Stomach (tissue), 8 donors: ENCODE measurements at regions not wholly inside any gene's neighbourhood (a gene's known extent, or its start where the extent isn't known, plus 50 kb on each side); places are given as distances from the start of the nearest gene placed in this dataset.

Experiments
- DNase-seq, 2 donors: peaks; one replicate each; pipeline versions ENCODE4 v3.0.0 to v3.0.0-alpha.2; 2013 to 2019
- H3K27ac ChIP-seq, 5 donors: fragments of 200-600 bp in 4 of 5; sonication (generic) in 4 of 5; one replicate each; pipeline ENCODE4 v1.5.1; 2013 to 2019; ENCODE audit warnings: mild to moderate bottlenecking in 1 of 5, moderate library complexity in 1 of 5
- H3K27me3 ChIP-seq, 3 donors: fragments of 200-600 bp; sonication (generic); one replicate each; pipeline ENCODE4 v1.5.1; 2017 to 2019; ENCODE audit warnings: mixed run types in 1 of 3
- H3K36me3 ChIP-seq, 4 donors: fragments of 200-600 bp; sonication (generic); 1 replicate in 3 of 4; 2 replicates in 1 of 4; pipeline ENCODE4 v1.5.1; 2016 to 2019
- H3K4me1 ChIP-seq, 4 donors: fragments of 200-600 bp; sonication (generic); one replicate each; pipeline ENCODE4 v1.5.1; 2016 to 2019
- H3K4me3 ChIP-seq, 4 donors: fragments of 200-600 bp; sonication (generic) in 3 of 4; one replicate each; pipeline ENCODE4 v1.5.1; 2016 to 2019; ENCODE audit warnings: mild to moderate bottlenecking in 1 of 4
- H3K9me3 ChIP-seq, 4 donors: fragments of 200-600 bp; sonication (generic); one replicate each; pipeline ENCODE4 v1.5.1; 2016 to 2019
- EP300 ChIP-seq: sonication (generic); formaldehyde crosslinking; IDR thresholded peaks from one replicate; pipeline ENCODE4 v1.6.1; 2017; ENCODE audit warnings: antibody characterized with exemption
- POLR2A ChIP-seq, 4 donors: fragments of 450-650 bp; IDR thresholded peaks; one replicate each; pipeline ENCODE4 v1.6.1; 2016; ENCODE audit warnings: antibody characterized with exemption in 4 of 4, control low read depth in 2 of 4, mild to moderate bottlenecking in 1 of 4, moderate library complexity in 1 of 4
- POLR2AphosphoS5 ChIP-seq, 3 donors: sonication (generic); formaldehyde crosslinking; IDR thresholded peaks; one replicate each; pipeline ENCODE4 v1.6.1; 2016; ENCODE audit warnings: antibody characterized with exemption in 3 of 3
- WGBS, 5 donors: extraction: QIAGEN DNeasy Blood & Tissue Kit in 3 of 5; methylation state at CpG; one replicate each; pipeline versions ENCODE4 v1.1.5 to v1.1.7; 2013 to 2018; 5-methylcytosine and 5-hydroxymethylcytosine counted together
- intact Hi-C: fragments of 100-400 bp; cut with DNase I; formaldehyde crosslinking; loops from one replicate; pipeline ENCODE4 v1.15.1; 2023; ENCODE audit warnings: low total_unique reads
- TF ChIP-seq, protein P1 (sequence below), 7 experiments: fragments of 450-650 bp in 4 of 7; fragments of 200-600 bp in 3 of 7; sonication (generic) in 3 of 7; IDR thresholded peaks; one replicate each; pipeline ENCODE4 v1.5.1; 2016 to 2019; ENCODE audit warnings: antibody characterized with exemption in 7 of 7, control low read depth in 2 of 7, mild to moderate bottlenecking in 1 of 7
- donor health status: healthy with polysubstance abuse.
- donor health status: Bipolar disorder and iron deficiency.
- donor health status: healthy.

DNA sequence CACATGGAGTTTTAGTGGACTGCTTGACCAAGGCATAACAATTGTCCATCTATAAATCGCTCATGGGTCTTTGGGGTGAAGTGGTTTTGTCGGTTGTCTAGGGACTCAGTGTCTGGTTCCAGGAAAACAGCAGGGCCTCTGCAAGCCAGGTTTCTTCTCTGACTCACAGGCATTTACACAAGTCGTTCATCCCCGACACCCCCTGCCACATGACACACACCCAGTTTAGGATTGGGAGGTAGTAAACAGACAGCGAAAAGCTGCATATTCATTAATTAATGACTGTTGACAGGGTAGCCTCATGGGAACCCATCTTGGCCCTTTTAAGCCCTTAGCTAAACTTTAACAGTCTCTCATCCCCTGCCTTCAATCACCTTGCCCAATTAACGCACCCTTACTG lies 194.8 kb upstream of the ACVR2A start:
- no peak overlapping the region for H3K4me3 ChIP-seq
- no peak for DNase-seq
- no peaks in the 10 kb centered on the region for H3K27me3 ChIP-seq
- no peak overlapping the region for H3K27ac ChIP-seq
- TF ChIP-seq POLR2AphosphoS5 (IDR thresholded peaks at IDR 0.05): no peak
- TF ChIP-seq, protein P1, sequence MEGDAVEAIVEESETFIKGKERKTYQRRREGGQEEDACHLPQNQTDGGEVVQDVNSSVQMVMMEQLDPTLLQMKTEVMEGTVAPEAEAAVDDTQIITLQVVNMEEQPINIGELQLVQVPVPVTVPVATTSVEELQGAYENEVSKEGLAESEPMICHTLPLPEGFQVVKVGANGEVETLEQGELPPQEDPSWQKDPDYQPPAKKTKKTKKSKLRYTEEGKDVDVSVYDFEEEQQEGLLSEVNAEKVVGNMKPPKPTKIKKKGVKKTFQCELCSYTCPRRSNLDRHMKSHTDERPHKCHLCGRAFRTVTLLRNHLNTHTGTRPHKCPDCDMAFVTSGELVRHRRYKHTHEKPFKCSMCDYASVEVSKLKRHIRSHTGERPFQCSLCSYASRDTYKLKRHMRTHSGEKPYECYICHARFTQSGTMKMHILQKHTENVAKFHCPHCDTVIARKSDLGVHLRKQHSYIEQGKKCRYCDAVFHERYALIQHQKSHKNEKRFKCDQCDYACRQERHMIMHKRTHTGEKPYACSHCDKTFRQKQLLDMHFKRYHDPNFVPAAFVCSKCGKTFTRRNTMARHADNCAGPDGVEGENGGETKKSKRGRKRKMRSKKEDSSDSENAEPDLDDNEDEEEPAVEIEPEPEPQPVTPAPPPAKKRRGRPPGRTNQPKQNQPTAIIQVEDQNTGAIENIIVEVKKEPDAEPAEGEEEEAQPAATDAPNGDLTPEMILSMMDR (IDR thresholded peaks at IDR 0.05): no peak
- no peak for TF ChIP-seq POLR2A (IDR thresholded peaks at IDR 0.05)
- no peak for TF ChIP-seq EP300
- no peaks in the 10 kb centered on the region for H3K9me3 ChIP-seq
- WGBS, 5 donors: 88 to 95% (median 91%) methylated on average over 6 of the region's 6 CpGs
- intact Hi-C loops: no loop called here
- no peaks in the 10 kb centered on the region for H3K36me3 ChIP-seq
- H3K4me1 ChIP-seq: peaks cover 0 to 19% (median 7%) of the 10 kb centered on the region in 4 donors

DNA sequence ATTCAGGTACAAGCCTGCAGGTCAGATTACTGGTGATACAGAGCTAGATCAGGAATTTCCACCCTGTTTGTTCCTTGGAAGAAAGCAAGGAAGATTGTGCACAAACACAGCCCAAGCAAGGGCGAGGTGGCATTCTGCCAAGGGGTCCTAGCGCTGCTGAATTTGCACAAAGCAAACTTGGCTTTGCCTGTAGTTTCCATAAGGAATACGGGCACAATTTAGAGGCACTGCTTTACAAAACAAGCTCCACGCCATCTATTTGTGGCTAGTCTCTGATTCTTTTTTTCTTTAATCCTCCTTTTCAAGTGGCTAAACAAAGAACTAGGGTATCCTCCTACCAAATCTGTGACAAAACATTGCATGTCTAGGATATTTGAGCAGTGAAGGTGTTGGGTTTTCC lies 195.5 kb upstream of the ACVR2A start:
- H3K4me3 ChIP-seq: no peak overlapping the region
- intact Hi-C loops: no loop called here
- H3K36me3 ChIP-seq: no peaks in the 10 kb centered on the region
- TF ChIP-seq EP300 (no peak), POLR2AphosphoS5 (IDR thresholded peaks at IDR 0.05) (no peak), POLR2A (IDR thresholded peaks at IDR 0.05) (no peak)
- TF ChIP-seq, protein P1 (IDR thresholded peaks at IDR 0.05): no peak
- peak; percentile 27 to 50 for DNase-seq
- H3K9me3 ChIP-seq: no peaks in the 10 kb centered on the region
- H3K27ac ChIP-seq: no peak overlapping the region
- H3K4me1 ChIP-seq: peaks cover 0 to 19% (median 7%) of the 10 kb centered on the region in 4 donors
- H3K27me3 ChIP-seq: no peaks in the 10 kb centered on the region
- WGBS, 5 donors: 40 to 63% (median 45%) methylated on average over 4 of the region's 4 CpGs

DNA sequence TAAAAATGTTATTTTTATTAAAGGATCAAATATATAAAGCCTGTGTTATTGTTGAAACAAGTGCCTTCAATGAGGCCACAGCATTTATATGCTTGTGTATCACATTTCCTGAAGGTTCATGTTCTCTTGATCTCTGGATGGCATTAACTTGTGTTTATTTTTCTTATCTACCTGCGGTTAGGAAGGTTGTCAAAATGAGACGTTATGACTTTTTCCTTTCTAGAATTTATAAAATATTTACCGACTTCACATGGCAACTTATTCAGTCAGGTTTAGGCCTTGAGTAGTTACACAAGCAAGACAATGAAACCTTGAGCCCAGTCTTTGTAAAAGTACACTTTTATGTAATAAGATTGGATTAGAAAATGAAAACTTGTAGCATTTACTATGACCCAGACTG lies 196.4 kb upstream of the ACVR2A start:
- intact Hi-C loops: no loop called here
- no peak for TF ChIP-seq EP300
- TF ChIP-seq POLR2A (IDR thresholded peaks at IDR 0.05): no peak
- TF ChIP-seq POLR2AphosphoS5 (IDR thresholded peaks at IDR 0.05): peak in 1 of 3 donors; percentile 15
- TF ChIP-seq, protein P1 (IDR thresholded peaks at IDR 0.05): no peak
- H3K27ac ChIP-seq: no peak overlapping the region
- DNase-seq: peak in 1 of 2 donors; percentile 55
- H3K9me3 ChIP-seq: no peaks in the 10 kb centered on the region
- no peaks in the 10 kb centered on the region for H3K27me3 ChIP-seq
- H3K36me3 ChIP-seq: no peaks in the 10 kb centered on the region
- H3K4me3 ChIP-seq: no peak overlapping the region
- peaks cover 0 to 19% (median 7%) of the 10 kb centered on the region in 4 donors for H3K4me1 ChIP-seq
- WGBS, 5 donors: 37 to 59% (median 39%) methylated on average over 3 of the region's 3 CpGs

DNA sequence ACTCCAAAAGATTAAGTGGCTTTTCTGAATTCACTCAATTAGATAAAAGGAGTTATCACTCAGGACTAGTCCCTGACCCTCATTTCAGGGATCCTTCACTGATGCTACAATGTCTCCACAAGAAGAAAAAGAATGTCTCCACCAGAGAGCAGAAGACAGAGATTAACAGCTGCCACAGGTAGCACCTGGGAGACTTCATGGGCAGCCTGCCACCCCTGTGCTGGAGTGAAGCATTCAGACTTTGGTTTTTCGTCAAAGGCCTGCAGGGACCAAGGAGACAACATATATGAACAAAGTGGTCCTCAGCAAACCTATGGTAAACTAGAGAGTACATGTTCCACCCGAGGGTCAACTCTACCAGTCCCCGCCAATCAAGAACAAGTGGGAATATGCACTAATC lies 197.0 kb upstream of the ACVR2A start:
- WGBS, 5 donors: 74 to 90% (median 82%) methylated on average over 3 of the region's 3 CpGs
- peaks cover 0 to 19% (median 7%) of the 10 kb centered on the region in 4 donors for H3K4me1 ChIP-seq
- DNase-seq: peak in 1 of 2 donors; percentile 26

More for the DNA sequence above, 197.0 kb upstream of the ACVR2A start:
- Histone ChIP-seq H3K36me3 (no peaks in the 10 kb centered on the region), H3K4me3 (no peak overlapping the region), H3K27me3 (no peaks in the 10 kb centered on the region), H3K9me3 (no peaks in the 10 kb centered on the region), H3K27ac (no peak overlapping the region)
- intact Hi-C loops: no loop called here
- TF ChIP-seq EP300 (no peak), POLR2A (IDR thresholded peaks at IDR 0.05) (no peak), POLR2AphosphoS5 (IDR thresholded peaks at IDR 0.05) (no peak)
- TF ChIP-seq, protein P1 (IDR thresholded peaks at IDR 0.05): no peak
